ENCODE measurements at regions not wholly inside any gene's neighbourhood (a gene's known extent, or its start where the extent isn't known, plus 50 kb on each side); places are given as distances from the start of the nearest gene placed in this dataset.

DNA sequence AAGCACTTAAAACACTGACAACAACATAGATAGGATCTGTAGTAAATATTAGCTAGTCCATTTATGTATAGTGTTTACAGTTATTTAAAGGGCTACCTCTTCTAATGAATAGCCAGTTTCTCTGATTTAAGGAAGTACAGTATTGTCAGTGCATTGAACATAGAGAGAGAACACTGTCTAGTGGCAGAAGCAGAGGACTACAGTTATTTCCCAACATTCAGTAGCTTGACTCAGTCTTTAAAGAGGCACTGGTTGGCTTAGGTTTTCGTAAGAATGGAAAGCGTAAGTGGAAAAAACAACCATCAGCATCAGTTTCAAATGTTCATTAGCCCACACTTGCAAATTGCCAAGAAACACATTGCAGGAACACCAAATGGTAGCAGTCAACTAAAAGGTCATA, 125.0 kb upstream of the HMGA2 start:
- Mint-ChIP-seq H3K4me1 (peaks cover 28% of the 10 kb centered on the region), H3K27ac (no peak overlapping the region), H3K9me3 (peaks cover 19% of the 10 kb centered on the region), H3K36me3 (peaks cover 4% of the 10 kb centered on the region), H3K4me3 (no peak overlapping the region), H3K27me3 (ENCODE audit: low read depth) (no peaks in the 10 kb centered on the region)
- no peak for TF ChIP-seq CTCF (IDR thresholded peaks at IDR 0.05; ENCODE audit: unreplicated experiment)
- DNase-seq (ENCODE audit: low spot score in 2 of 2, unreplicated experiment in 2 of 2), result no peak

DNA sequence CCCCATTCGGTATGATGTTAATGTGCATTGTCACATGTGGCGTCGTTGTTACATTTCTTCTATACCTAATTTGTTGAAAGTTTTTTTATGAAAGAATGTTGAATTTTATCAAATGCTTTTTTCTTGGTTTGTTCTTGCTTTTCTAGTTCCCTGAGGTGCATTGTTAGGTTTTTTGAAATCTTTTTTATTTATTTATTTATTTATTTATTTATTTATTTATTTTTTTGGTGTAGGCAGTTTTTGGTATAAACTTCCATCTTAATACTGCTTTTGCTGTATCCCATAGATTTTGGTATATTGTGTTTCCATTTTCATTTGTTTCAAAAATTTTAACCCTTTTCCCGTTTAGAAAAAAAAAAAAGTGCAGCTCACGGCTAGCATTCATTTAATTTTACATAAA, 121.1 kb upstream of the HMGA2 start:
- Mint-ChIP-seq H3K9me3 (peaks cover 48% of the 10 kb centered on the region), H3K27me3 (ENCODE audit: low read depth) (no peaks in the 10 kb centered on the region), H3K27ac (no peak overlapping the region), H3K36me3 (peaks cover 9% of the 10 kb centered on the region), H3K4me1 (peaks cover 5% of the 10 kb centered on the region), H3K4me3 (no peak overlapping the region)
- no peak for DNase-seq (ENCODE audit: low spot score in 2 of 2, unreplicated experiment in 2 of 2)
- no peak for TF ChIP-seq CTCF (IDR thresholded peaks at IDR 0.05; ENCODE audit: unreplicated experiment)

DNA sequence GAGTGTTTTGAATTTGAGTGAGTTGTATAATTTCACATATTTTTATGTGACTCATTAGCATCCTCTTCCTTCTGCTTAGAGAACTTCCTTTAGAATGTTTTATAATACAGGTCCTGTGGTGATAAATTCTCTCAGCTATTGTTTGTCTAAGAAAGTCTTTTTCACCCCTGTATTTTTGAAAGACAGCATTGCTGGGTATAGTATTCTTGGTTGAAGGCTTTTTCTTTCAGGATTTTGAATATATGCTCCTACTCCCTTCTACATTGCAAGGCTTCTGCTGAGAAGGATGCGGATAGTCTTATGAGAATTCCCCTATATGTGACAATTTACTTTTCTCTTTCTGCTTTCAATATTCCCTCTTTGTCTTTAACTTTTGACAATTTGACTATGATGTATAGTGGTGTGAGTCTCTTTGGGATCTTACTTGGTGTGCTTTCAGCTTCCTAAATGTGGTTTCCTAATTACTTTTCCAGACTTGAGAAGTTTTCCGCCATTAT, 118.9 kb upstream of the HMGA2 start:
- Mint-ChIP-seq H3K27me3 (ENCODE audit: low read depth) (no peaks in the 10 kb centered on the region), H3K36me3 (peaks cover 9% of the 10 kb centered on the region), H3K27ac (no peak overlapping the region), H3K9me3 (peaks cover 48% of the 10 kb centered on the region), H3K4me1 (no peaks in the 10 kb centered on the region), H3K4me3 (no peak overlapping the region)
- DNase-seq (ENCODE audit: low spot score in 2 of 2, unreplicated experiment in 2 of 2), result no peak
- no peak for TF ChIP-seq CTCF (IDR thresholded peaks at IDR 0.05; ENCODE audit: unreplicated experiment)

GRCh38 chr12:65707051-65707450, 117.2 kb upstream of the HMGA2 start:
- Mint-ChIP-seq H3K4me3 (no peak overlapping the region), H3K4me1 (peaks cover 7% of the 10 kb centered on the region), H3K27ac (no peak overlapping the region), H3K36me3 (peaks cover 9% of the 10 kb centered on the region), H3K9me3 (peaks cover 37% of the 10 kb centered on the region), H3K27me3 (ENCODE audit: low read depth) (no peaks in the 10 kb centered on the region)
- no peak for TF ChIP-seq CTCF (IDR thresholded peaks at IDR 0.05; ENCODE audit: unreplicated experiment)
- no peak for DNase-seq (ENCODE audit: low spot score in 2 of 2, unreplicated experiment in 2 of 2)

DNA sequence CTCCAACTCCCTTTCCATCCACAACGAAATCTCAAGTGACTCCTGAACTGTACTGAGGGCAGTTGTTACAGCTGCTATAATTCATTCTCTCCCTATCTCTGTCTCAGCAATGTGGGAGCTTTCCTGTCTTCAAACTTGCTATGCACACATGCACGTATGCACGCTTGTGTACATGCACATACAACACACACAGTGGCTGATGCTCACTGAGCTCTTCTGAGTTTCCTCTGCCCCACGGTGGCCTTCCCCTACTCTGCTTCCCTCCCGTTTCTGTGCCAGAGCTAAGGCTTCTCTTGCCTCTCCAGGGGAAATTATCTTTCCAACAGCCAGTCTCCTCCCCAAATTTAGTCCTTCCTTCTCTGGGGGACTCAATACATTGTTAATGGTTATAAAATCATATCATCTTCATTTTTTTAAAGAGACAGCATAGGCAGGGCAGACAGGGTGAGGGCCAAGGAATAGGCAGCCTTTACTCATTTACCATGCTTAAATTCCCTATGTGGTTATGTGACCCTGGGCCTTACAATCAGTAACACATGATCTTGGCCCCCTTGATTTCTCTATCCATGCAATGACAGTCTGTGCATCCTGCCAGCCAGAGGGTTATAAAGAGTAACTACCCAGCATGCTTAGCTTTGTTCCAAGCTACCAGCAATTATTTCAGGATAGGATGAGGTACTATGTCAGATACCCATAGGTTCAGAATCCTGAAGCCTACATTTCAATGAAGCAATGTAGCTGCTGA, 111.9 kb upstream of the HMGA2 start:
- no peak overlapping the region for H3K4me3 Mint-ChIP-seq
- H3K27me3 Mint-ChIP-seq (ENCODE audit: low read depth), result no peaks in the 10 kb centered on the region
- no peak for DNase-seq (ENCODE audit: low spot score in 2 of 2, unreplicated experiment in 2 of 2)
- TF ChIP-seq CTCF (IDR thresholded peaks at IDR 0.05; ENCODE audit: unreplicated experiment), result no peak
- H3K36me3 Mint-ChIP-seq, result no peaks in the 10 kb centered on the region
- no peak overlapping the region for H3K27ac Mint-ChIP-seq
- peaks cover under 1% of the 10 kb centered on the region for H3K9me3 Mint-ChIP-seq
- peaks cover 40% of the 10 kb centered on the region for H3K4me1 Mint-ChIP-seq

All from mesothelial cell of epicardium (in vitro differentiated cells).